ENCODE measurements at regions not wholly inside any gene's neighbourhood (a gene's known extent, or its start where the extent isn't known, plus 50 kb on each side); places are given as distances from the start of the nearest gene placed in this dataset.

DNA sequence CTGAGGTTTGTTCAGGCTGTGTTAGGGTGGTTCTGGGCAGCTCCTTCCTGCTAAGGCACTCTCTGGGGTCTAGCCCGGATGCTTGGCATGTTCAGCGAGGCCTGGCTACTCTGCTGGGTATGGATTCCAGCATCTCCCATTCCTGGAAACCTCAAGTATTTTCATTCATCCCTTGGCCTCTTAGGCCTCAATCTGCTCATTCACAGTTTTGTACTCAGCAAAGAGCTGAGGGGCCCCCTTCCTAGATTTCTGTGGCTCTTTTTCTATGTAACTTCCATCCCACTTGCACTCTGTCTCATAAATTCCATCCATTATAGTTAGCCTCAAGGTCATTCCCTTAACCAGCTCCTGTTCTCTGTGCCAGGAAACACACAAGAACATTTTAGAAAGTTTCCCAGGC is 798.8 kb upstream of the HS6ST1 start:
- intact Hi-C loops (cut with DNase I, micrococcal nuclease): no loop called here
- Mint-ChIP-seq H3K27ac (no peak overlapping the region), H3K36me3 (ENCODE audit: low read depth) (no peaks in the 10 kb centered on the region), H3K27me3 (no peaks in the 10 kb centered on the region), H3K4me1 (ENCODE audit: low read depth) (no peaks in the 10 kb centered on the region), H3K4me3 (no peak overlapping the region), H3K9me3 (peaks cover 4% of the 10 kb centered on the region)
- ChIA-PET POLR2A (no interaction called here), CTCF (no interaction called here)
- TF ChIP-seq, protein P1, sequence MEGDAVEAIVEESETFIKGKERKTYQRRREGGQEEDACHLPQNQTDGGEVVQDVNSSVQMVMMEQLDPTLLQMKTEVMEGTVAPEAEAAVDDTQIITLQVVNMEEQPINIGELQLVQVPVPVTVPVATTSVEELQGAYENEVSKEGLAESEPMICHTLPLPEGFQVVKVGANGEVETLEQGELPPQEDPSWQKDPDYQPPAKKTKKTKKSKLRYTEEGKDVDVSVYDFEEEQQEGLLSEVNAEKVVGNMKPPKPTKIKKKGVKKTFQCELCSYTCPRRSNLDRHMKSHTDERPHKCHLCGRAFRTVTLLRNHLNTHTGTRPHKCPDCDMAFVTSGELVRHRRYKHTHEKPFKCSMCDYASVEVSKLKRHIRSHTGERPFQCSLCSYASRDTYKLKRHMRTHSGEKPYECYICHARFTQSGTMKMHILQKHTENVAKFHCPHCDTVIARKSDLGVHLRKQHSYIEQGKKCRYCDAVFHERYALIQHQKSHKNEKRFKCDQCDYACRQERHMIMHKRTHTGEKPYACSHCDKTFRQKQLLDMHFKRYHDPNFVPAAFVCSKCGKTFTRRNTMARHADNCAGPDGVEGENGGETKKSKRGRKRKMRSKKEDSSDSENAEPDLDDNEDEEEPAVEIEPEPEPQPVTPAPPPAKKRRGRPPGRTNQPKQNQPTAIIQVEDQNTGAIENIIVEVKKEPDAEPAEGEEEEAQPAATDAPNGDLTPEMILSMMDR (IDR thresholded peaks at IDR 0.05): no peak
- H3K9me3 ChIP-seq (ENCODE audit: control insufficient read depth in 1 of 2, insufficient read depth in 1 of 2, low read length in 2 of 2): no peaks in the 10 kb centered on the region
- H3K4me1 ChIP-seq (ENCODE audit: insufficient read depth, low read length): no peaks in the 10 kb centered on the region
- no peak overlapping the region for H3K4me3 ChIP-seq (ENCODE audit: low read length)
- ATAC-seq (ENCODE audit: poor library complexity) (no peak), DNase-seq (no peak)
- H3K27ac ChIP-seq (ENCODE audit: low read depth in 1 of 2, low read length in 2 of 2): no peak overlapping the region
- no peaks in the 10 kb centered on the region for H3K36me3 ChIP-seq (ENCODE audit: insufficient read depth, low read length)
- H3K27me3 ChIP-seq (ENCODE audit: control insufficient read depth in 1 of 2, insufficient read depth in 2 of 2, low read length in 2 of 2): no peaks in the 10 kb centered on the region

DNA sequence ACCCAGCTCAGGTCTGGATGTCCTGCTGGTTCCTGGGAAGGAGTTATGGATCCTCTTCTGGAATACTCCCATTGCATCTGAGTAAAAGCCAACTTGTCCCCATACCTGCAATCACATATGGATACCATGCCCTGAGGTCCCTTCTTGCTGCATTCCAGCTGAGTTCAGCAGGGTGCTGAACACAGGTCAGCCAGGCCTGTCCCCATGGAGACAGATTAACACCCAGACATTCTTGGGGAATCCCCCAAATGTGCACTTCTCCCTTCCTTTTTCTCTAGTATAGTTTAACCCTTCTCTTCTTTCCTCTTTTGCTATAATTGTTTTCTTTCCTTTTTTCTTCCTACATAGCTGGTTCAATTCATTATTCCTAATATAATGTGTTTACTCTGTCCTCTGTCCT is 799.6 kb upstream of the HS6ST1 start:
- CTCF ChIA-PET: no interaction called here
- no peaks in the 10 kb centered on the region for H3K36me3 Mint-ChIP-seq (ENCODE audit: low read depth)
- TF ChIP-seq, protein P1 (IDR thresholded peaks at IDR 0.05): no peak
- no peaks in the 10 kb centered on the region for H3K36me3 ChIP-seq (ENCODE audit: insufficient read depth, low read length)
- no peak overlapping the region for H3K4me3 ChIP-seq (ENCODE audit: low read length)
- DNase-seq (no peak), ATAC-seq (ENCODE audit: poor library complexity) (no peak)
- POLR2A ChIA-PET: no interaction called here
- H3K4me1 Mint-ChIP-seq (ENCODE audit: low read depth): no peaks in the 10 kb centered on the region
- H3K9me3 Mint-ChIP-seq: peaks cover 4% of the 10 kb centered on the region
- H3K27me3 Mint-ChIP-seq: no peaks in the 10 kb centered on the region
- H3K27ac ChIP-seq (ENCODE audit: low read depth in 1 of 2, low read length in 2 of 2): no peak overlapping the region
- H3K9me3 ChIP-seq (ENCODE audit: control insufficient read depth in 1 of 2, insufficient read depth in 1 of 2, low read length in 2 of 2): no peaks in the 10 kb centered on the region
- H3K4me3 Mint-ChIP-seq: no peak overlapping the region
- no peaks in the 10 kb centered on the region for H3K4me1 ChIP-seq (ENCODE audit: insufficient read depth, low read length)
- intact Hi-C loops (cut with DNase I, micrococcal nuclease): no loop called here
- H3K27me3 ChIP-seq (ENCODE audit: control insufficient read depth in 1 of 2, insufficient read depth in 2 of 2, low read length in 2 of 2): no peaks in the 10 kb centered on the region
- no peak overlapping the region for H3K27ac Mint-ChIP-seq

DNA sequence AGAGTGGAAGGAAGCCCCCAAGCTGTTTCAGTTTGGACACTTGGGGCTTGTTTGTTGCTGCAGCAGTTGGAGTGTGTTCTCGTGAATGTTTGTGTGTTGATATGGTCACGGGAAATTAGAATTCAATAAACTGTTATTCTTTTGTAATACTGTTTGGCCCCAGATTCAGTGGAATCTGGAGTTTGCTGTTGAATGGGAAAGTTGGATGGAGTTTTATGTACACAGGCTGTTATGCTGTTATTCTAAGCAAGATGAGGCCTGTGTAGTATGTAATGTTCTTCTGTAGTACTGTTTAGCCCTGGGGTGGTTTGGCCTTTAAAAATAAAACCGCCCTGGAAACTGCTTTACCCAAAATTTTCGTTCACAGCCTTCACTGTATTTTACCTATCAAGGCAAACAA is 810.4 kb upstream of the HS6ST1 start:
- TF ChIP-seq, protein P1 (IDR thresholded peaks at IDR 0.05): no peak
- Histone ChIP-seq H3K27me3 (ENCODE audit: control insufficient read depth in 1 of 2, insufficient read depth in 2 of 2, low read length in 2 of 2) (no peaks in the 10 kb centered on the region), H3K4me1 (ENCODE audit: insufficient read depth, low read length) (no peaks in the 10 kb centered on the region), H3K4me3 (ENCODE audit: low read length) (no peak overlapping the region), H3K36me3 (ENCODE audit: insufficient read depth, low read length) (no peaks in the 10 kb centered on the region), H3K9me3 (ENCODE audit: control insufficient read depth in 1 of 2, insufficient read depth in 1 of 2, low read length in 2 of 2) (no peaks in the 10 kb centered on the region), H3K27ac (ENCODE audit: low read depth in 1 of 2, low read length in 2 of 2) (no peak overlapping the region)
- peaks cover 2% of the 10 kb centered on the region for H3K9me3 Mint-ChIP-seq
- intact Hi-C loops (cut with DNase I, micrococcal nuclease): no loop called here
- no peaks in the 10 kb centered on the region for H3K36me3 Mint-ChIP-seq (ENCODE audit: low read depth)
- ChIA-PET CTCF (no interaction called here), POLR2A (no interaction called here)
- DNase-seq (no peak), ATAC-seq (ENCODE audit: poor library complexity) (no peak)
- no peaks in the 10 kb centered on the region for H3K27me3 Mint-ChIP-seq
- H3K4me3 Mint-ChIP-seq: no peak overlapping the region
- H3K4me1 Mint-ChIP-seq (ENCODE audit: low read depth): no peaks in the 10 kb centered on the region
- no peak overlapping the region for H3K27ac Mint-ChIP-seq

Data from CD4-positive, alpha-beta T cell (primary cell).